Upper lobe of left lung (tissue), 4 donors: ENCODE measurements at regions not wholly inside any gene's neighbourhood (a gene's known extent, or its start where the extent isn't known, plus 50 kb on each side); places are given as distances from the start of the nearest gene placed in this dataset.

Experiments used
- CTCF ChIP-seq, 6 experiments: fragments of 450-650 bp in 4 of 6; fragments of 200-600 bp in 2 of 6; sonication (generic) in 2 of 6; IDR thresholded peaks; one replicate each; pipeline ENCODE4 v1.5.1; 2016 to 2019; ENCODE audit warnings: antibody characterized with exemption in 6 of 6
- EP300 ChIP-seq, 4 donors: sonication (generic); formaldehyde crosslinking; IDR thresholded peaks; one replicate each; pipeline ENCODE4 v1.5.1; 2017; ENCODE audit warnings: antibody characterized with exemption in 4 of 4, control low read depth in 2 of 4
- POLR2A ChIP-seq, 4 donors: fragments of 450-650 bp; IDR thresholded peaks; one replicate each; pipeline ENCODE4 v1.5.1; 2016 to 2017; ENCODE audit warnings: antibody characterized with exemption in 4 of 4, mild to moderate bottlenecking in 2 of 4

GRCh38 chr20:29740601-29740950 is 1516.9 kb upstream of the DEFB115 start:
- TF ChIP-seq CTCF (IDR thresholded peaks at IDR 0.05) (no peak), POLR2A (IDR thresholded peaks at IDR 0.05) (no peak), EP300 (IDR thresholded peaks at IDR 0.05) (no peak)
